Suprapubic skin (tissue), 4 donors: ENCODE measurements at regions not wholly inside any gene's neighbourhood (a gene's known extent, or its start where the extent isn't known, plus 50 kb on each side); places are given as distances from the start of the nearest gene placed in this dataset.
"Not testable (repeated sequence)": the region's sequence is repeated elsewhere in the genome, so short reads cannot be mapped to it uniquely, and the experiment has no call there.

ENCODE experiments used
- CTCF ChIP-seq, 2 donors: fragments of 200-600 bp in 1 of 2; fragments of 450-650 bp in 1 of 2; sonication (generic) in 1 of 2; IDR thresholded peaks; one replicate each; pipeline ENCODE4 v1.5.1; 2016 to 2019; ENCODE audit warnings: antibody characterized with exemption in 2 of 2, mild to moderate bottlenecking in 1 of 2, moderate library complexity in 1 of 2
- EP300 ChIP-seq: sonication (generic); formaldehyde crosslinking; IDR thresholded peaks from one replicate; pipeline ENCODE4 v1.6.1; 2017; ENCODE audit warnings: antibody characterized with exemption
- POLR2A ChIP-seq, 2 donors: fragments of 450-650 bp; IDR thresholded peaks; one replicate each; pipeline ENCODE4 v1.6.1; 2017; ENCODE audit warnings: antibody characterized with exemption in 2 of 2, mild to moderate bottlenecking in 2 of 2, moderate library complexity in 2 of 2
- POLR2AphosphoS5 ChIP-seq, 3 donors: sonication (generic); formaldehyde crosslinking; IDR thresholded peaks; one replicate each; pipeline ENCODE4 v1.6.1; 2017; ENCODE audit warnings: antibody characterized with exemption in 3 of 3

GRCh38 chr9:134574686-134575085 lies 66.9 kb upstream of the COL5A1 start:
- TF ChIP-seq CTCF (IDR thresholded peaks at IDR 0.05); POLR2A (IDR thresholded peaks at IDR 0.05); POLR2AphosphoS5 (IDR thresholded peaks at IDR 0.05); EP300: not testable (repeated sequence)
